NAMALWA (cell line): ENCODE measurements at regions not wholly inside any gene's neighbourhood (a gene's known extent, or its start where the extent isn't known, plus 50 kb on each side); places are given as distances from the start of the nearest gene placed in this dataset.
A peak's percentile ranks its signal among the peaks of the same experiment; 100 is the strongest.

Experiments
- DNase-seq: peaks from one replicate; pipeline ENCODE4 v3.0.0-alpha.2; 2015; ENCODE audit warnings: low spot score

GRCh38 chrX:39740078-39740477 lies 357.7 kb downstream of the BCOR start:
- DNase-seq: no peak

GRCh38 chrX:39741904-39742303 lies 355.9 kb downstream of the BCOR start:
- no peak for DNase-seq

- no peak for DNase-seq
These were observed 351.9 kb downstream of the BCOR start for GRCh38 chrX:39745818-39746217.

GRCh38 chrX:39749135-39749534 lies 348.6 kb downstream of the BCOR start:
- no peak for DNase-seq

GRCh38 chrX:39749728-39750127 lies 348.0 kb downstream of the BCOR start:
- DNase-seq: no peak

- no peak for DNase-seq
These were observed 347.4 kb downstream of the BCOR start for GRCh38 chrX:39750256-39750790.

GRCh38 chrX:39750848-39751247 lies 346.9 kb downstream of the BCOR start:
- no peak for DNase-seq

- DNase-seq: no peak
These were observed 344.9 kb downstream of the BCOR start for GRCh38 chrX:39752815-39753214.

GRCh38 chrX:39753293-39753996 lies 344.3 kb downstream of the BCOR start:
- DNase-seq: no peak

- DNase-seq: peak; percentile 47
These were observed 342.4 kb downstream of the BCOR start for GRCh38 chrX:39755143-39756032.

- peak; percentile 15 for DNase-seq
These were observed 341.5 kb downstream of the BCOR start for GRCh38 chrX:39756086-39756883.

- DNase-seq: no peak
These were observed 339.8 kb downstream of the BCOR start for GRCh38 chrX:39757971-39758370.

GRCh38 chrX:39758791-39759525 lies 338.8 kb downstream of the BCOR start:
- DNase-seq: no peak

- no peak for DNase-seq
These were observed 338.1 kb downstream of the BCOR start for GRCh38 chrX:39759526-39760224.

GRCh38 chrX:39760930-39761329 lies 336.8 kb downstream of the BCOR start:
- no peak for DNase-seq

GRCh38 chrX:39762266-39762841 lies 335.4 kb downstream of the BCOR start:
- DNase-seq: no peak

- peak; percentile 55 for DNase-seq
These were observed 333.3 kb downstream of the BCOR start for GRCh38 chrX:39764441-39764914.

GRCh38 chrX:39765327-39765726 lies 332.4 kb downstream of the BCOR start:
- DNase-seq: no peak

- DNase-seq: peak; percentile 33
These were observed 331.6 kb downstream of the BCOR start for GRCh38 chrX:39766085-39766726.

GRCh38 chrX:39766855-39767254 lies 330.9 kb downstream of the BCOR start:
- no peak for DNase-seq
